Lower lobe of right lung (tissue), 2 donors: ENCODE measurements at regions not wholly inside any gene's neighbourhood (a gene's known extent, or its start where the extent isn't known, plus 50 kb on each side); places are given as distances from the start of the nearest gene placed in this dataset.
A peak's percentile ranks its signal among the peaks of the same experiment; 100 is the strongest.

ENCODE experiments used
- ATAC-seq, 2 donors: fragments of 200-7000 bp; cut with Tn5 transposase; one replicate each; pipeline ENCODE4 v1.9.1; 2020 to 2022; ENCODE audit warnings: mild to moderate bottlenecking in 2 of 2, moderate library complexity in 2 of 2
- DNase-seq: peaks from one replicate; pipeline ENCODE4 v3.0.0-alpha.2; 2020
- H3K27ac ChIP-seq: fragments of 200-600 bp; one replicate; pipeline ENCODE4 v1.8.0; 2022
- H3K27me3 ChIP-seq: fragments of 200-600 bp; one replicate; pipeline ENCODE4 v1.8.0; 2022; ENCODE audit warnings: low read depth
- H3K36me3 ChIP-seq: fragments of 200-600 bp; one replicate; pipeline ENCODE4 v1.8.0; 2022; ENCODE audit warnings: mild to moderate bottlenecking
- H3K4me1 ChIP-seq: fragments of 200-600 bp; one replicate; pipeline ENCODE4 v1.8.0; 2022
- H3K4me3 ChIP-seq: fragments of 200-600 bp; one replicate; pipeline ENCODE4 v1.8.0; 2022; ENCODE audit warnings: mild to moderate bottlenecking
- H3K9me3 ChIP-seq: fragments of 200-600 bp; one replicate; pipeline ENCODE4 v1.8.0; 2022
- intact Hi-C: fragments of 100-400 bp; cut with DNase I; formaldehyde crosslinking; loops from one replicate; pipeline ENCODE4 v1.11.0; 2022
- TF ChIP-seq, protein P1 (sequence below): fragments of 200-600 bp; IDR thresholded peaks from one replicate; pipeline ENCODE4 v1.8.0; 2022; ENCODE audit warnings: antibody characterized with exemption, mild to moderate bottlenecking
- donor health status: DM: no; HTN: yes; CAD: no; lungs with severe emphysema.

DNA sequence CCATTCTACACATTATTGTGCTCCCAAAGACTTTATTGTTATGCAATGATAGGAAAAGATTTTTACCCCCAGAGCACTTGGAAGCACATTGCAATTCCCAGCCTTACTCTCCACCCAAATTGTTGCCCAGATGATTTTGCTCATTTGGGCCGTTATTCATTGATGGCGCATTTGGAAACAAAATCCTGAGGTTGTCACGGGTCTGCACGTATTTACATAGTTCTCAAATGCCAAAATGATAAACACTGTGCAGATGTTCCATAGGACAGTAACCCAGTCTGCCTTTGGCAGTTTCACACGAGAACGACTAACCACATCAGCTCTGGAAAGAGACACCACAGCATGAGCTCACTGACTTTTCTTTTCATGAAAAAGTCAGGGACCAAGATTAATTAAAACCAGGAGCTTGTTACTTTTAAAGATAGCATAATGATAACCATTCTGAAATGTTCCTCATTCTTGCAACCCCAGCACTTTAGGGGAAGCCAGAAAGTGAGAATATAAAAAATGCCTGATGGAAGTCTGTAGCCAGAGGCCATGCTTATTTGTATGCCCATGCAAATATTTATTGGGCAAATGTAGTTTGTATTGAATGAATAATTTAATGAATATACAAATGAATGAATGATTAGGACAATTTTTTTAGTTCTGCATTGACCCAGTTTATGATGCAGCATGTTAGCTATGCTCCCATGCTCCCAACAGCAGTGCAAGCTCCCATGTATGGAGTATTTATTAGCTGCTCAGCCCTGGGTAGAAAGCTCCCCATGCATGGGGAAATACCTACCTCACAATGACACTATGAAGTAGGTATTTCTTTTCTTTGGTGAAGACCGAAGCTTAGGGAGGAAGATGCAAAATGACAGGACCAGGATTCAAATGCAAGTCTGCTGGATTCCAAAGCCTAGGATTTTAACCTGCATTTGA lies 84.6 kb downstream of the MAIP1 start:
- no peak overlapping the region for H3K4me3 ChIP-seq
- H3K36me3 ChIP-seq, result no peaks in the 10 kb centered on the region
- no peaks in the 10 kb centered on the region for H3K27me3 ChIP-seq
- TF ChIP-seq, protein P1, sequence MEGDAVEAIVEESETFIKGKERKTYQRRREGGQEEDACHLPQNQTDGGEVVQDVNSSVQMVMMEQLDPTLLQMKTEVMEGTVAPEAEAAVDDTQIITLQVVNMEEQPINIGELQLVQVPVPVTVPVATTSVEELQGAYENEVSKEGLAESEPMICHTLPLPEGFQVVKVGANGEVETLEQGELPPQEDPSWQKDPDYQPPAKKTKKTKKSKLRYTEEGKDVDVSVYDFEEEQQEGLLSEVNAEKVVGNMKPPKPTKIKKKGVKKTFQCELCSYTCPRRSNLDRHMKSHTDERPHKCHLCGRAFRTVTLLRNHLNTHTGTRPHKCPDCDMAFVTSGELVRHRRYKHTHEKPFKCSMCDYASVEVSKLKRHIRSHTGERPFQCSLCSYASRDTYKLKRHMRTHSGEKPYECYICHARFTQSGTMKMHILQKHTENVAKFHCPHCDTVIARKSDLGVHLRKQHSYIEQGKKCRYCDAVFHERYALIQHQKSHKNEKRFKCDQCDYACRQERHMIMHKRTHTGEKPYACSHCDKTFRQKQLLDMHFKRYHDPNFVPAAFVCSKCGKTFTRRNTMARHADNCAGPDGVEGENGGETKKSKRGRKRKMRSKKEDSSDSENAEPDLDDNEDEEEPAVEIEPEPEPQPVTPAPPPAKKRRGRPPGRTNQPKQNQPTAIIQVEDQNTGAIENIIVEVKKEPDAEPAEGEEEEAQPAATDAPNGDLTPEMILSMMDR, result no peak
- no peaks in the 10 kb centered on the region for H3K4me1 ChIP-seq
- intact Hi-C loops, result no loop called here
- ATAC-seq, result peak in 1 of 2 donors; percentile 29
- H3K27ac ChIP-seq, result no peak overlapping the region
- H3K9me3 ChIP-seq, result no peaks in the 10 kb centered on the region
- DNase-seq, result no peak

DNA sequence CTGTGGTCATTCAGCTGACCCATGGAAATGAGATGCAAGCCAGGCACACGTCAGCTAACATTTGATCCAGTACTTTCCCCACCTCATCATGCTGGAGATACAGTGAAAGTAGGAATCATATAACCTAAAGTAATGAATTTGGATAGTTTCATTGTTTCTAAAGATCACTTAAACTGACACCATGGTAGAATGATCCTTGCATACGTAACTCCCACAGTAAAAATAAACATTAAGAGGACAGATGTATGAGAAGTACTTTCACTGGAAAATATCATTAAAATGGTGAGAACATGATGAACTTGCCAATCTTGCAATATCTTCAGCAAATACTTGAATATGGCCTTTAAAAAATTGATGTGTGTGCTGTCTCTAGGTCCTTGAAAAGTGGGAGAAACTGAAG lies 85.4 kb downstream of the MAIP1 start:
- TF ChIP-seq, protein P1, result no peak
- Histone ChIP-seq H3K4me3 (no peak overlapping the region), H3K27ac (no peak overlapping the region), H3K9me3 (peaks cover 4% of the 10 kb centered on the region), H3K36me3 (no peaks in the 10 kb centered on the region), H3K4me1 (no peaks in the 10 kb centered on the region), H3K27me3 (no peaks in the 10 kb centered on the region)
- no peak for ATAC-seq
- intact Hi-C loops, result no loop called here
- DNase-seq, result no peak

DNA sequence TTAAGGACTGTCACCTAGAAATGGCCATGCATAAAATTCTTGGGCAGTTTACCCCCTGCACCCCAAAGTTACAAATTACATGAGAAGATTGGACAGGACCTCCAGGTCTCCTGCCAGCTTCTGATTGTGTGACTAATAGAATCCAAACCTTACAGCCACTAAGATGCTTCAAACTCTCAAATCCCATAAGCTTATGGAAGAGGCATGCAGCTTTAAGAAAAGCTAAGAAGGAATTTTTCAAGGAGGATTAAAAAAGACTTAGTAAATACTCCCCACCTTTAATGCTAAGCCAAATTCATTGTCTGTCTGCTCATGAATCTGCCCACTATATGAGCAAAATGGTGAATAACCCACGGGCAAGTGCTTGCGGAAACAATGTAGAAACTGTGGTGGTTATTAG lies 86.3 kb downstream of the MAIP1 start:
- Histone ChIP-seq H3K4me3 (no peak overlapping the region), H3K36me3 (no peaks in the 10 kb centered on the region), H3K27me3 (no peaks in the 10 kb centered on the region), H3K27ac (no peak overlapping the region), H3K9me3 (peaks cover 5% of the 10 kb centered on the region), H3K4me1 (no peaks in the 10 kb centered on the region)
- no peak for ATAC-seq
- DNase-seq, result no peak
- intact Hi-C loops, result no loop called here
- TF ChIP-seq, protein P1, result no peak

- peaks cover 5% of the 10 kb centered on the region for H3K9me3 ChIP-seq
- ATAC-seq, result no peak
These were observed 86.8 kb downstream of the MAIP1 start for GRCh38 chr2:200042102-200042735.

GRCh38 chr2:200042944-200043343 lies 87.6 kb downstream of the MAIP1 start:
- H3K27me3 ChIP-seq, result no peaks in the 10 kb centered on the region
- intact Hi-C loops, result no loop called here
- peaks cover 5% of the 10 kb centered on the region for H3K9me3 ChIP-seq
- H3K4me3 ChIP-seq, result no peak overlapping the region
- DNase-seq, result no peak
- no peaks in the 10 kb centered on the region for H3K4me1 ChIP-seq
- ATAC-seq, result no peak
- TF ChIP-seq, protein P1, result no peak
- no peaks in the 10 kb centered on the region for H3K36me3 ChIP-seq
- no peak overlapping the region for H3K27ac ChIP-seq

More at GRCh38 chr2:200042102-200042735, 86.8 kb downstream of the MAIP1 start:
- no peaks in the 10 kb centered on the region for H3K36me3 ChIP-seq
- no peak overlapping the region for H3K27ac ChIP-seq
- DNase-seq, result no peak
- intact Hi-C loops, result no loop called here
- TF ChIP-seq, protein P1, result no peak
- no peak overlapping the region for H3K4me3 ChIP-seq
- no peaks in the 10 kb centered on the region for H3K4me1 ChIP-seq
- H3K27me3 ChIP-seq, result no peaks in the 10 kb centered on the region
